ENCODE measurements at regions not wholly inside any gene's neighbourhood (a gene's known extent, or its start where the extent isn't known, plus 50 kb on each side); places are given as distances from the start of the nearest gene placed in this dataset.

DNA sequence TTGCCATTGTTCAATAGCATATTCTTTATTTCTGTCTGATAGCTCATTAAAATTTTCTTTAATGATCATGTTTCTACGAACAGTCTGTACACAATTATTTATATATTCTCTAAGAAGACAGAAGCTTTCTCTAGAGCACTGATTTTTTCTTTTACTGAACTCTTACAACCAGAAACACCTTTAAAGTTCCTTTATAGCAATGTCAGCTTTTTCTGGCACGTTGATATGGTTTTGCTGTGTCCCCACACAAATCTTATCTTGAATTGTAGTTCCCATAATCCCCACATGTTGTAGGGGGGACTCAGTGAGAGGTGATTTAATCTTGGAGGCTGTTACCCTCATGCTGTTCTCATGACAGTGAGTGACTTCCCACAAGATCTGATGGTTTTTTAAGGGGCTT is 299.4 kb downstream of the PPARGC1A start:
- TF ChIP-seq, protein P1, sequence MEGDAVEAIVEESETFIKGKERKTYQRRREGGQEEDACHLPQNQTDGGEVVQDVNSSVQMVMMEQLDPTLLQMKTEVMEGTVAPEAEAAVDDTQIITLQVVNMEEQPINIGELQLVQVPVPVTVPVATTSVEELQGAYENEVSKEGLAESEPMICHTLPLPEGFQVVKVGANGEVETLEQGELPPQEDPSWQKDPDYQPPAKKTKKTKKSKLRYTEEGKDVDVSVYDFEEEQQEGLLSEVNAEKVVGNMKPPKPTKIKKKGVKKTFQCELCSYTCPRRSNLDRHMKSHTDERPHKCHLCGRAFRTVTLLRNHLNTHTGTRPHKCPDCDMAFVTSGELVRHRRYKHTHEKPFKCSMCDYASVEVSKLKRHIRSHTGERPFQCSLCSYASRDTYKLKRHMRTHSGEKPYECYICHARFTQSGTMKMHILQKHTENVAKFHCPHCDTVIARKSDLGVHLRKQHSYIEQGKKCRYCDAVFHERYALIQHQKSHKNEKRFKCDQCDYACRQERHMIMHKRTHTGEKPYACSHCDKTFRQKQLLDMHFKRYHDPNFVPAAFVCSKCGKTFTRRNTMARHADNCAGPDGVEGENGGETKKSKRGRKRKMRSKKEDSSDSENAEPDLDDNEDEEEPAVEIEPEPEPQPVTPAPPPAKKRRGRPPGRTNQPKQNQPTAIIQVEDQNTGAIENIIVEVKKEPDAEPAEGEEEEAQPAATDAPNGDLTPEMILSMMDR (IDR thresholded peaks at IDR 0.05) = no peak
- TF ChIP-seq POLR2AphosphoS5 (IDR thresholded peaks at IDR 0.05; ENCODE audit: low read depth, low read length) (no peak), SIN3A (IDR thresholded peaks at IDR 0.05; ENCODE audit: borderline replicate concordance, insufficient read depth, low read depth, low read length) (no peak), REST (IDR thresholded peaks at IDR 0.05; ENCODE audit: insufficient read depth in 1 of 2, low read depth in 2 of 2, low read length in 1 of 2) (no peak)
